Ishikawa (cell line): ENCODE measurements at regions not wholly inside any gene's neighbourhood (a gene's known extent, or its start where the extent isn't known, plus 50 kb on each side); places are given as distances from the start of the nearest gene placed in this dataset.

ENCODE experiments used
- CEBPB ChIP-seq: IDR thresholded peaks from 2 replicates; pipeline ENCODE4 v1.6.1; 2012
- EP300 ChIP-seq: IDR thresholded peaks from 2 replicates; pipeline ENCODE4 v1.6.1; 2012; ENCODE audit warnings: borderline replicate concordance
- RAD21 ChIP-seq: IDR thresholded peaks from 2 replicates; pipeline ENCODE4 v1.6.1; 2012; ENCODE audit warnings: low read depth
- ZBTB7A ChIP-seq: IDR thresholded peaks from 2 replicates; pipeline ENCODE4 v1.6.1; 2012; ENCODE audit warnings: low read depth
- TF ChIP-seq, protein P1 (sequence below): IDR thresholded peaks from 2 replicates; pipeline ENCODE4 v1.6.1; 2012

DNA sequence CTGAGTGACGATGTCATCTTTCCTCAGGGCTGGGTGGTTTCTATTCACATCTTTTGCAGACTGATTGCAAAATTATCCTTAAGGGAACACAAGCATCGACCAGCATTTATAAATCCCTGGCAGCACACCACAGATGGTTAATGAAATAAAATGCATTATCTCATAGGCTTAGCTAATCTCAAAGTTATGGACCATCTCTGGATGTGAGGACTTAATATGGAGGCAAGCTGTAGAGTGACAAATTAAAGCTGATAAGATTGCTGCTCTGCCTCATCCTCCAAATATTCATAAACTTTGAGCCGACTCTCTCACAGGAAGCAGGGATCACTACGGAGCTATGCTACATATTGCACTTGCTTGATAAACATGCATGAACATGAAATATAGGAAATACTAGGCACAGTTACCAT lies 663.2 kb upstream of the RGMB start:
- no peak for TF ChIP-seq EP300
- no peak for TF ChIP-seq ZBTB7A
- TF ChIP-seq CEBPB: no peak
- TF ChIP-seq, protein P1, sequence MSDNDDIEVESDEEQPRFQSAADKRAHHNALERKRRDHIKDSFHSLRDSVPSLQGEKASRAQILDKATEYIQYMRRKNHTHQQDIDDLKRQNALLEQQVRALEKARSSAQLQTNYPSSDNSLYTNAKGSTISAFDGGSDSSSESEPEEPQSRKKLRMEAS: no peak
- no peak for TF ChIP-seq RAD21
